Body of pancreas (tissue), 4 donors: ENCODE measurements at regions not wholly inside any gene's neighbourhood (a gene's known extent, or its start where the extent isn't known, plus 50 kb on each side); places are given as distances from the start of the nearest gene placed in this dataset.

Source experiments
- POLR2A ChIP-seq, 3 donors: fragments of 450-650 bp; IDR thresholded peaks; one replicate each; pipeline ENCODE4 v1.6.1; 2016; ENCODE audit warnings: antibody characterized with exemption in 3 of 3, mild to moderate bottlenecking in 2 of 3
- TF ChIP-seq, protein P1 (sequence below), 7 experiments: fragments of 450-650 bp in 4 of 7; fragments of 200-600 bp in 3 of 7; sonication (generic) in 3 of 7; IDR thresholded peaks; one replicate each; pipeline ENCODE4 v1.5.1; 2016 to 2019; ENCODE audit warnings: antibody characterized with exemption in 7 of 7

GRCh38 chr7:34392972-34393371, 265.0 kb upstream of the NPSR1 start:
- TF ChIP-seq, protein P1, sequence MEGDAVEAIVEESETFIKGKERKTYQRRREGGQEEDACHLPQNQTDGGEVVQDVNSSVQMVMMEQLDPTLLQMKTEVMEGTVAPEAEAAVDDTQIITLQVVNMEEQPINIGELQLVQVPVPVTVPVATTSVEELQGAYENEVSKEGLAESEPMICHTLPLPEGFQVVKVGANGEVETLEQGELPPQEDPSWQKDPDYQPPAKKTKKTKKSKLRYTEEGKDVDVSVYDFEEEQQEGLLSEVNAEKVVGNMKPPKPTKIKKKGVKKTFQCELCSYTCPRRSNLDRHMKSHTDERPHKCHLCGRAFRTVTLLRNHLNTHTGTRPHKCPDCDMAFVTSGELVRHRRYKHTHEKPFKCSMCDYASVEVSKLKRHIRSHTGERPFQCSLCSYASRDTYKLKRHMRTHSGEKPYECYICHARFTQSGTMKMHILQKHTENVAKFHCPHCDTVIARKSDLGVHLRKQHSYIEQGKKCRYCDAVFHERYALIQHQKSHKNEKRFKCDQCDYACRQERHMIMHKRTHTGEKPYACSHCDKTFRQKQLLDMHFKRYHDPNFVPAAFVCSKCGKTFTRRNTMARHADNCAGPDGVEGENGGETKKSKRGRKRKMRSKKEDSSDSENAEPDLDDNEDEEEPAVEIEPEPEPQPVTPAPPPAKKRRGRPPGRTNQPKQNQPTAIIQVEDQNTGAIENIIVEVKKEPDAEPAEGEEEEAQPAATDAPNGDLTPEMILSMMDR (IDR thresholded peaks at IDR 0.05) = no peak
- TF ChIP-seq POLR2A (IDR thresholded peaks at IDR 0.05) = no peak
